ENCODE measurements at regions not wholly inside any gene's neighbourhood (a gene's known extent, or its start where the extent isn't known, plus 50 kb on each side); places are given as distances from the start of the nearest gene placed in this dataset.

DNA sequence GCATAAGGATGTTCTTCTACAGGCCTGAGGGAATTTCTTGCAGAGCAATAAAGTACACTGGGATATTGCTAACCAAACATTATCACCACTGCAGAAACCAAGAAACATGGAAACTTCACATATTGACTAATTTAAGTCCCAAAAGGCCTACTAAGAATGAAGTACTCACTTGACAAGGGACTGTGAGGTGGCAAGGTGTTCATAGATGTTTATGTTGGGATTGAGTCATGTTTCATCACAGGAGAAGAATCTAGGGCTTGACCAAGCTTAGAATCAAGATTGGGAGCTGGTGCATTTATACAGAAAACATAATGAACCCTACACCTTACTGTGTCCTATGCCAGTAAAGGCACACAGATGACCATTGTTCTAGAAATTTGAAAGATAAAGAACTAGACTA is 56.7 kb upstream of the GAS1 start (continued):
- TF ChIP-seq CHD7 (IDR thresholded peaks at IDR 0.05; ENCODE audit: insufficient replicate concordance, low read length) (no peak), ASH2L (IDR thresholded peaks at IDR 0.05; ENCODE audit: low read length) (no peak), POLR2A (IDR thresholded peaks at IDR 0.05; ENCODE audit: control extremely low read depth in 1 of 2, low read depth in 2 of 2, low read length in 2 of 2) (no peak), NANOG (IDR thresholded peaks at IDR 0.05; ENCODE audit: insufficient read depth, low read depth, low read length, poor library complexity, severe bottlenecking) (no peak), POLR2AphosphoS5 (IDR thresholded peaks at IDR 0.05; ENCODE audit: low read depth, low read length) (no peak), GABPA (IDR thresholded peaks at IDR 0.05; ENCODE audit: borderline replicate concordance, insufficient read depth, low read length) (no peak), POU5F1 (IDR thresholded peaks at IDR 0.05; ENCODE audit: low read depth, low read length) (no peak), CHD2 (IDR thresholded peaks at IDR 0.05; ENCODE audit: low read length) (no peak), KDM4A (IDR thresholded peaks at IDR 0.05; ENCODE audit: low read depth, low read length, severe bottlenecking) (no peak), TAF7 (optimal IDR thresholded peaks at IDR 0.05; ENCODE audit: borderline replicate concordance, low read depth, low read length) (no peak), MAFK (IDR thresholded peaks at IDR 0.05; ENCODE audit: low read depth, low read length) (no peak), SP4 (IDR thresholded peaks at IDR 0.05; ENCODE audit: low read length) (no peak), BRCA1 (IDR thresholded peaks at IDR 0.05; ENCODE audit: low read depth, low read length) (no peak), TAF1 (IDR thresholded peaks at IDR 0.05; ENCODE audit: low read depth, low read length) (no peak)
